AG08396 (cell line): ENCODE measurements at regions not wholly inside any gene's neighbourhood (a gene's known extent, or its start where the extent isn't known, plus 50 kb on each side); places are given as distances from the start of the nearest gene placed in this dataset.
"Not testable (repeated sequence)": the region's sequence is repeated elsewhere in the genome, so short reads cannot be mapped to it uniquely, and the experiment has no call there.

Experiments used
- DNase-seq: peaks from one replicate; pipeline ENCODE4 v3.0.0; 2012; ENCODE audit warnings: low spot score, mixed read lengths

DNA sequence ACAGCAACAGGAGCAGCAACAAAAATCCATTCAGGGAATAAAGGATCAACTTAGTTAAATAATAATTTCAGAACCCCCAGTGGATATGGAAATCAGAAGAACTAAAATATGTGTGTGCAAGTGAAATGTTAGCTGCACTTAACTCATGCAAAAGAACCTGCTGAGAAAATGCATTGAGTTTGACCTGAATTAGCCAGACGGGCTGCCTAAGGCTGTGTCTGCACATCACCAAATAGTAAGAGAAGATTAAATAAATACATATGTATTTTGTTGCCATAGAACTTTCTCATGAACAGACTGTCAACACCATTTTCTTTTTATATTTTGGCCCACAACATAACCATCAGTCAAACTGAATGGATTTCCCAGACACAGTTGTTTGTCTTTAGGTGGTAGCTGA lies 262.0 kb upstream of the PIK3C3 start:
- DNase-seq: no peak

DNA sequence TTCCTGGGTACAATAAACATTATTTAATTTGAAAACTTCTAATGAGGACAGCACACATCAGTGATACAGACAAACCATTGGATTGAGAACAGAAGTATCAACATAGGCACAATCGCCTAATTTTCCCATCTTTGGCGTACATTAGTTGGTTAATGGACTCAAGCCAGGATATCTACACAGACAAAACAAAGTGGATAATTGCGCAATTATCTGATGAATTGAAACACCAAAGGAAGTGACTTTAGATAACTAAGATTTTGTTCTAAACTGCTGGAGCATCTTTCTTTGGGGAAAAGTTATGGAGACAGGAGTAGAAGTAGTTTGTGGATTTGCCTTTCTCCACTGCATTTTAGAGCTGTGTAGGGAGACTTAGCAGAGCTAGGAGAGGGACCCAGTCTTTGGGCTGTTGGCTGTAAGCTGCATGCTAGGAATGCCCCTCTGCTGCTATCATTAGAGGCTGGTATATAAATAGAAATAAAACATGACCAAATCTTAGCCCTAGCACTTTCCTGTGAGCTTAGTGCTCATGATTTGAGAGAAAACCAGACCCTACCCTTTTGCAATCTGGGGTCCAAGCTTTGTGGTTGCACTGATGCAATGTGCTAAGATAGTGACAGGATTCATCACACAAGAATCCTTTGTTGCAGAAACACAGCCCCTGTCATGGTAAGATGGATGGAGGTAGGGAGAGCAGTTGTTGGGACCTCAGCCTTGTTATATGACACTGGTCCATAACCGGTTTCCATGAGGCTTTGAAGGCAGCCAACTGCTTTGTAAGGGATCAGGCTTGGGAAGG lies 264.5 kb upstream of the PIK3C3 start:
- DNase-seq: no peak

DNA sequence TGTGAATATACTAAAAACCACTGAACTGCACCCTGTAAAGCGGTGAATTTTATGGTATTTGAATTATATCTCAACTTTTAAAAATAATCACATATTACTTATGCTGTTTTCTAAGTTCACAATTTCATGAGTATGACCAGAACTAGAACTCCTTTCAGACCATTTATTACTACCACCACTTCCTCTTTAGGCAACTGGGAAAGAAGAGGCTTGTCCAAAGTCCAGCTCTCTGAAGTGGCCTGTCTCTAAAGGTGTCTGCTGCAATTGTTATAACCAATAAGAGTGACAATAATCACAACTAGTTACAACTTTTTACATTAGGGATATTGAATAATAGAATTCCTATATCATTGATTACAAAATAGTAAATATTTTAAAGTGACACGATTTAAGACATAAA lies 267.9 kb upstream of the PIK3C3 start:
- DNase-seq: no peak

DNA sequence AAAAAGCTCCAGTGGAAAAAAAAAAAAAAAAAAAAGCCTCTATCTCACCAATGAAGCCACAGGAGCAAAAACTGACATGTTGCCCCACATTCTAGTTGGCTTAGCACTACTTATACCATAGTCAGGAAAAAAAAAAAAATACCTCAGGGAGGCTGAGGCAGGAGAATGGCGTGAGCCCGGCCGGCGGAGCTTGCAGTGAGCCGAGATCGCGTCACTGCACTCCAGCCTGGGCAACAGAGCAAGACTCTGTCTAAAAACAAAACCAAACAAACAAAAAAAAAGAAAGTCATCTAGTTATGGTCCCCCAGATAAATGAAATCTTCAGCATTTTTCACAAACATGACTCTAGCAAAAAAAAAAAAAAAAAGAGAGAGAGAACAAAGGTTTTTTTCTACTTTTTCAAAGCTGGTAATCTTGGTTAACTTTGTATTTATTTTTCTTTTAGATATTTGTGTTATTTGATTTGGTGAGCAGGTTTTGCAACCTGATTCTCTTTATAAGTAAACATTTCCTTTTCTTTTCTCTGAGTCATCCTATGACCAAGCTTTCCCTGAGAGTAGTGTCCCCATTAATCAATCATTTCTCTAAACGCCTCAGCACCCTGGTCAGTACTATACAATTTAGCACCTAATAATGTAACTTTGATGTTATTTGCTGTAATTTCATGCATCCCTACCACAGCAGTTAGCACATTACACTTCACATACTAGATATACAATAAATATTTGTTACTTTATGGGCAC lies 273.7 kb upstream of the PIK3C3 start:
- DNase-seq: no peak

DNA sequence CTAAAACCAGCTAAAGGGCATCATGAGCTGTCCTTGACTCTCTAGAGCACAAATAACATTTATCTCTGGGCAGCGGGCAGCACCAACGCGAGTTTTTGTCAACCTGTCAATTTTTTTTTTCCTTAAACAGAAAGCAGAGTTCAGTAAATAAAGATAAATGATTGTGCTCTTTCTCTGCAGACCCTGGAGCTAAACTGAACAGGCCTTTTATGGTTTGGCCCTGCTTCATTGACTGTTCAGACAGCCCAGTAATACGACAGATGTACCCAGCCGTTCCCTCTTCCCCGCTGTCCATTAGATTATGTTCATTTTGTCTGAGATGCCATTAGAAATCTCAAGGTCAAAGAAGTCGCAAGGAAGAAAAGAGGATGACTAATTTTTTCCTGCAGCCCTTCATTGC lies 280.5 kb upstream of the PIK3C3 start:
- no peak for DNase-seq

DNA sequence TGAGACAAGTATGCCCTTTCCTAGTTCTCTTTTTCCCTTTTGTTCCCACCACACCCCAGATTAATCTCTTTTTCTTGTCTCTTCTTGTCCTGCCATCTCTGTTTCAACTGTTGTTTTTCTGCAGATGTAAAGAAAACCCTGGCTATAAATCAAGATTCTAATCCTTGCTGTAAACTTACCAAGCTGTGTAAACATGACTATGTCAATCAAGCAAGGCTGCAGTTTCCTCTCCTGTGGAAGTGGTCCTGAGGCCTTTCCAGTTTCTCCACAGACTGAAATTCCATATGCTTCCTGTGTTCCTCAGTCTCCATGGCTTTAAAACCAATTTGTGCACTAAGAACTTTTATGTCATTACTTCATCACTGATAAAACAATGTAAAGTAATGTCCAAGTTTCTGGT lies 288.8 kb upstream of the PIK3C3 start:
- no peak for DNase-seq

DNA sequence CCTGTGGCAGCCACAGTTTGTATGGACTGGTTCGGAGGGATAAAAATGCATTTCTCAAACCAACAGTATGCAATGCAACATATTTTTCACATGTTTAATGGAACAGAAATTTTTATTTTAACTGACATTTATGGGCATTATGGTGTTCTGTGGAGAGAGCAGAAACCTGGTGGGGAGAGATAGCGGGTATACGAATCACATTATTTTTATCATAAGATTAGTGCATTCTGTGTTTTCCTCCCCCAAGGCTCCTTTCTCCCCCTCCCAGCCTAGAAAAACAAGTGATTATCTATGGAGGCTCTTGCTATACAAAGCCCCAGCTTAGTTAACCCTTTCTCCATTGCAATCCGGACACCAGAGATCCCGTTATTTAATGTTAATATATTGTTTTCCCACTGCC lies 289.8 kb upstream of the PIK3C3 start:
- DNase-seq: no peak

DNA sequence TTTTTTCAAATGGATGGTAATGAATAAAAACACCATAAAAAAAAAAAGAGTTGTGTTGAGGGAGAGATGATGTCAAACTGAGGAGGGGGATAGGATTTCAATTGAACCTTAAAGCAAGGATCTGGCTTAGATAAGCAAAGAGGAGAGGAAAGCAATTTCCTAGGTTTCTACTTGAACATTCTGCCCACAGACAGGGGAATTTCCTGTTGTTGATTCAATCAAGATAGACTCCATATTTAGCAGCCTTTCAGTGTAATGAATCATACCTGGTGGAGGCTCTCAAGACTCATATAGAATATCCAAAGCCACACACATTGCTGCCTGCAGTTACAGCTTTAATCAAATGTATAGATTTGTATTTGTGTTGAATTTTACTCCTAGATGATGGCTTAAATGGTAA lies 294.4 kb upstream of the PIK3C3 start:
- DNase-seq: no peak

DNA sequence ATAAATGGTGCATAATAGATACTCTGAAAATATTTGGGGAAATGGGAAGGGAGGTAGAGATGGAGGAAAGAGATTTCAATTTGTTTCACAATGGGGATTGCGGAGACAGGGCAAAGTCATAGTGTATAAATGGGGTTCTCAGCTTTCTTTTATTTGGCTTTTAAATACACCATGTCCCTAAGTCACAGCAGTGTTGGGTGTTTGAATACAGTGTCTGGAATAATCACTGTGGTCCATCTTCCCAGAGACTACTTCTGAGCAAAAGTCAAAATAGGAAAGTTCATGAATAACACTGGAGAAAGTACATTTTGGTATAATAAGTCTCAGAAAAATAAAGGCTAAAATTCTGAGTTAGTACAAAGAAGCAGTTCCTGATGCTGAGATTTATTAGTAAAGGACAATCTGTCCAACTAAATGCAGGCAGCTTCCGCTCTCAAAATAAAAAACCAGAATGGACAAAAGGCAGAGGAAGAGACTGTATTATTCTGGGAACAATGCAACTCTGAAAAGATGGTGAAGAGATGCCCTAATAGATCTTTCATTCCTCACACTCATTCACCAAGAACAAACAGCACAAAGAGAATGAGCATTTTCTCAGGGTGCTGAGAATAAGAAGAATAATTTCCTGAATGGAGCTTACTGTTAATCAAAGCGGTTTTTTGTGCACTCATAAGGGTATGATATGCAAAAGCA lies 295.4 kb upstream of the PIK3C3 start:
- DNase-seq: no peak

DNA sequence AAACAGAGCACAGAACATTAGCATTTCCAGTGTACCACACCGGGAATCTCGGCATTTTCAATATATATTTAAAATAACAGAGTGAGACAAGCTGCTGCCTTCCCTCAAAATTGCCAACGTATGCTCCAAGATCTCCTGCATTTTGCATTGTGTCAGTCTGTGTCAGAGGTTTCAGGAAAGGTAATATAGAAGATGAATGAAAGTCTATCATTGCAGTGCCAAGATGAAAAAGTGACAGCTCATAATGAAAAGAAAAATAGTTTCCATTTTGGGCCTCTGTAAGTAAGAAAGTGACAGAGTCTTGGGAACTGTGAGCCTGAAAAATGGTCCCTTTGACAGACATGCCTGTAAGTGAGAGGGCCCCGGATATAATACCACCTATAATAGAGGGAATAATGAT lies 297.8 kb upstream of the PIK3C3 start:
- DNase-seq: no peak

DNA sequence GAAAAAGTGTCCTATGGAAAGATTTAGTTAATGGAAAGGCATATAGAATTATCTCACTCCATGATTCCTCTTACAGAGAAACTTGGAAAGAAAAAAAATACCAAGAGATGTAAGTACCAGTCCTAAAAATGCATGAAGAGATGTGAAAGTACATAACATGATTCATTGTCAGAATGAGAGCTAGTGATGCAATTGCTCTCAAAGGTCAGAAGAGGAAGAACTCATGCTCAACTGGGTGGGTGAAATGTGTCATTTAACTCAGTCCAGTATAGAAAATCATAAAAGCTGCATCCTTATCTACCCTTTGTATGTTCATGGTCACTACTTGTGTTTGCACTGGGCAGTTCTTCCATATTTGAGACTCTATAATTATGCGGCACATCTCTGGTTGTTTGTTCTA lies 300.0 kb upstream of the PIK3C3 start:
- DNase-seq: no peak

DNA sequence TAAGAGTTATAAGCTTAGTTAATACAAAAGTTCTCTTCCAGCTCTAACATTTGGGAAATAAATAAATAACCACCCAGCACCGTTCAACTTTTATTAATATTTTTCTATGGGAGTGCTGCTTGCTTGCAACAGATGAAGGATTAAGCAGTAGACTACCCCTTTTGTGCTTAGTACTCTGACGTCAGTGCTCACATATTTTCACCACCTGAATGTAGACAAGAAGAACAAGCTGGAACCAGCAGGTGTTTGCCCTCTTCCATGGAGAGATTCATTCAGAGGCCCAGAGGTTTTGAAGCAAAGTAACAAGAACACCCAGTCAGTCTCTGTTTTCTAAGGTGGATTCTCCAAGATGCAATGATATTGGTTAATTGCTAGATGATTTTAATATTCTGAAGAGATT lies 307.1 kb upstream of the PIK3C3 start:
- DNase-seq: no peak

DNA sequence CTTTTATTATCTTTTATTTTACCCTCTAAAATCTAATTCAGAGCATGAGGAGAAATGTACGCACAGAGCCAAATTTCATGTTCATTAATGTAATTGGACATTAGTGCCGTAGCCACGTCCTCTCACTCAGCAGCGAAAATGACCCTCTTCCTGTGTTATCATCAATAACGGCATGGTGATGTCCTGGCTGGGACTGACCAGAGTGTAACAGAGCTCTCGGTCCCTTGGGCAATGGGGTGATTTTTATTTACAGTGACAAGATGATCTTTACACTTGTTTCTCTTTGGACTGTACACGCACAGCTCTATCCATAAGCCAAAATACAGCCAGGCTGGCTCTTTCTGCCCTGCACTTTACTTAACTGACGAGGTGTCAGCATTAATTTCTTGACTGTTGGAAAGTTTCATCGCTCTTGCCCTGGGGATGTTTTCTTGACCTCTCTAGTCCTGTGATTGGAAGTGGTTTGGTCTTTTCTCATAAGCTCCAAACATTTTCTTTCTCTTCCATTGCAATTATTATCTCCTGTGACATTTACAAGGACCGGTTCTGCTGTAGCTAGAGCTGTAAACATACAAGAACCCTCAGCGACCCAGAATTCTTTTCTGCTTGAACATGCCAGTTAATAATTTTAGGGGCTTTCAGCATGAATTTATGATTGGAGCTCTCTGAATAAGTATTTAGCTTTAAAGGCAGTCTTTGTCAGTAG lies 308.0 kb upstream of the PIK3C3 start:
- no peak for DNase-seq

DNA sequence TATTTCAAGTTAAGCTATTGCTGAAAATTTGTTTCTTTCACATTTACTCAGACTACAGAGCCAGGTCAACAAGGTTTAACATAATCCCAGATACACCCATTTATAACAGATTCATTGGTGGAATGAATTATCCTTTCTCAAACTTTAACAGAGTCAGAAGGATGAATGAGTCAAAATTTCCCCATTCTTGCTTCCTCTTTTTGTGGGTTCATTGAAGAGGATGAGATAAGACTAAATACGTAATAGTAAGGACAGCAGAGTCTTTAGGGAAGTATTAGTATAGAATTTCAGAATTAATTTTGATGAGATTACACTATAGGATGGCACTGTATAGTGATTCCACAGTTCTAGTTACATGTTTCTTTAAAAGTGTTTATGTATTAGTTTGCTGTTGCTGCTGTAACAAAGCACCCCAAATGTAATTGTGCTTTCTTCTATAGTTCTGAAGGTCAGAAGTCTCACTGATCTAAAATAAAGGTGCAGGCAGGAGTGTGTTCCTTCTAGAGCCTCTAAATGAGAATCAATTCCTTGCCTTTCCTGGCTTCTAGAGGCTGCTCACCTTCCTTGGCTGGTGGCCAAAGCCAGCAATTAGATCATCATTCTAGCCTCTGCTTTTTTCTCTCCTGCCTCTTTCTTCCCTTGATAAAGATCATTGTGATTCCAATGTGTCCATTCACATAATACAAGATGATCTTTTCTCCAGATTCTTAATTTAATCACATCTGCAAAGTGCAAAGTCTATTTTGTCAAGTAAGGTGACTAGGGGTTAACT lies 309.3 kb upstream of the PIK3C3 start:
- no peak for DNase-seq

DNA sequence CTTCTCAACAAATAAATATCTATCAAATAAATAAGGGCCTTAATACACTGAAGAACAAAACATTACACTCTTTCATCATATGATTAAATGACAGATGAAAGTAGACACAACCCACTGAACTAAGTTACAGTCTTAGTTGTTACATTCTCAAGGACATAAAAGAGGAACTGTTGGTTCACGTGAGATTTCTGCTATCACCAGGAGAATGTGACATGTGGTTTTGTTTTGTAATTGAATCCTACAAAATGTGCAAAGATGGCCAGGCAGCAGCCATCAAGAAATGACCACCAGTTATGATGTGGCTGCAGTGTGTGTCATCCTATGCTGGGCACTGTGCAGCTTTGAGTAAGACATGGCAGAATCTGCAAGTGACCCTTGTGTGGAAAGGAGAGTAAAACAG lies 310.6 kb upstream of the PIK3C3 start:
- no peak for DNase-seq

DNA sequence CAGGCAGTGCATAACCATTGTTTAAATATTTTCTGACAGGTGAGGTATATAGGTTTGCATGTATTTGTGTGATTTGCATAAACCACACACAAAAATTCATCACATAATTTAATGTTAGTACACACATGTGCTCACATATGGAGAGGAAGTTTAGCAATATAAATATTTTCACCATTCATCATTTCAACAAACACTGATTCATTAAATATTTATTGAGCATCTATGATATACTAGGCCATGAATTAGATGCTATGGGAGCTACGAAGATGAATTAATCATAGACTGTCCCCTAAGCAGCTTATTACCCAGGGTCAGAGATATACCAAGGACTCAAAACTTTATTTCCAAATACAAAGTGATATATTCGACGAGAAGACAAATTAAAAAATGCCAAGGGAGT lies 311.6 kb upstream of the PIK3C3 start:
- DNase-seq: no peak

DNA sequence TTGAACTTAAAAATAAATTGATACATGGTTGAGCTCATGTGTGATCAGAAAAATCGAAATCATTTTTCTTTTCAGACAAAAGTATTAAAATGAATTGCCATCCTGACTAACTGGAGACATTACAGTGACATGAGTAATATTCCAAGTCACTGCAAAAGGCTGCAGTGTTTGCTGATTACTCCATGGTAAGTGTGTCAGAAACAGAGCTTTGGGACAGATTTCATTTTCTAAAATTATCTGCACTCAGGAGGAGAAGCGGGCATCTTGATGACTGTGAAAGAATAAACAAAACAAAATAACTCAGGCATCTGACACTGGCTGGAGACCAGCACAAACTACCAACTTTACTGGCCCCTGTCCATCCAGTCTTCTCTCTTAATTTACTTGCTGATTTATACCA lies 312.3 kb upstream of the PIK3C3 start:
- no peak for DNase-seq

DNA sequence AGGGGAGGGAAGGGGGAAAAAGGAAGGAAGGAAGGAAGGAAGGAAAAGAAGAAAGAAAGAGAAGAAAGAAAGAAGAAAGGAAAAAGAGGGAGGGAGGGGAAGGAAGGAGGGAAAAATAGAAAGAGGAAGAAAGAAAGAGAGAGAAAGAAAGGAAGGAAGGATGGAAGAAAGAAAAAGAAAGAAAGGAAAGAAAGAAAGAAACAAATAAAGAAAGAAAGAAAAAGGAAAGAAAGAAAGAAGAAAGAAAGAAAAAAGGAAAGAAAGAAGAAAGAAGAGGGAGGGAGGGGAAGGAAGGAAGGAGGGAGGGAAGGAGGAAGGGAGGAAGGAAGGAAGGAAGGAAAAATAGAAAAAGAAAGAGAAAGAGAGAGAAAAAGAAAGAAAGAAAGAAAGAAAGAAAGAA lies 315.8 kb upstream of the PIK3C3 start:
- DNase-seq: no peak

DNA sequence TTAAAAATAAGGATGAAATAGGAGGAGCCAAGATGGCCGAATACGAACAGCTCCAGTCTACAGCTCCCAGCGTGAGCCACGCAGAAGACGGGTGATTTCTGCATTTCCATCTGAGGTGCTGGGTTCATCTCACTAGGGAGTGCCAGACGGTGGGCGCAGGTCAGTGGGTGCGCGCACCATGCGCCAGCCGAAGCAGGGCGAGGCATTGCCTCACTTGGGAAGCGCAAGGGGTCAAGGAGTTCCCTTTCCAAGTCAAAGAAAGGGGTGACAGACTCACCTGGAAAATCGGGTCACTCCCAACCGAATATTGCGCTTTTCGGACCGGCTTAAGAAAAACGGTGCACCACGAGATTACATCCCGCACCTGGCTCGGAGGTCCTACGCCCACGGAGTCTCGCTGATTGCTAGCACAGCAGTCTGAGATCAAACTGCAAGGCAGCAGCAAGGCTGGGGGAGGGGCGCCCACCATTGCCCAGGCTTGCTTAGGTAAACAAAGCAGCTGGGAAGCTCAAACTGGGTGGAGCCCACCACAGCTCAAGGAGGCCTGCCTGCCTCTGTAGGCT lies 323.2 kb upstream of the PIK3C3 start:
- not testable (repeated sequence) for DNase-seq

DNA sequence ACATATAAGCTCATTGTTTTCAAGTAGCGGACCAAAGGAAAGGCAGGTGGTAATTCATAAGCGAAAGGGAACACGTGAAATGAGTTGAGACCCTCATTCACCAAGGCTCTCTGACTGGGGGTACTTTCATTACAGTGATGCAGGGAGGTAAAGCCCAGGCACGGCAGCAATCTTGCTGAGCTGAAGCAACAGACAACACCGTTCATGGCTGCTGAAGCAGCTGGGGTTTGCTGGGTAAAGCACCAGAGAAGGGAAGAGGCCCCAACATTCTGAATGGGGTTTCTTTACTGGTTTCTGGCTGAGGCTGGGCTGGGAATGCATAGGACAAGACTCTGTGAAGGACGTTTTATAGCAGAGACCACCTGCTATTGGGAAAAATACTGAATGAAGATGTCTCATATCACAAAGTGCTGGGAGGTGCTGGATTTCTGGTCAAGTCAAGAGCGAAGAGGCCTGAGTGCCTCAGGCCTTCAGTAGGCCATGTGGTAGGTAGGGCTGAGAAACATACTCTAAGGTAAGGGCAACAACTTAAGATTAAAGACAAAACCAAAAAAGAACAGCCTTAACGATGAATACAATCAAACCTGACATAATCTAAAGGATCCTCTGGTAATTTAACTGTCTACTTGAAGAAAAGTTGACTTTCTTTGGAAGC lies 324.7 kb upstream of the PIK3C3 start:
- DNase-seq: no peak

DNA sequence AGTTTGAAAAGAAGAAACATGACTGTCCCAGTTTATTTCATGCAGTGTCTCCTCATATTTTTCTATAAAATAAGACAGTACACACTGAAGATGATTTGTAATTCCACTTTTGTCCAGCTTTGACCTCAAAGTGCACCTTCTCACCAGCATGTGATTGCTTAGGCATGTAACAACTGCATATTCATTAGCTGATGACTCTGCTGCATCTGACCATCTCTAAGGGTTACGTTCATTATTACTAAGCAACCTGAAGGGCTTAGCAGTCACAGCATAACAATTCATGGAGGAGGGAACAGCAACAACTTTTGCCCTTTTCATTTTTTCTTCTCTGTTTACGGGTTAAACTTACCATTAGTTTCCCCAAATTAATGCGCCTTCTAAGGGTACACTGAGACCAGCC lies 330.6 kb upstream of the PIK3C3 start:
- DNase-seq: no peak
